ENCODE measurements at regions not wholly inside any gene's neighbourhood (a gene's known extent, or its start where the extent isn't known, plus 50 kb on each side); places are given as distances from the start of the nearest gene placed in this dataset.

- TF ChIP-seq CTCF (conservative IDR thresholded peaks at IDR 0.05; ENCODE audit: low read depth, low read length), result no peak
- no peak for TF ChIP-seq EZH2 (IDR thresholded peaks at IDR 0.05; ENCODE audit: borderline replicate concordance, low read depth, low read length, poor library complexity, severe bottlenecking)
These were observed 263.9 kb upstream of the TRPC7 start for GRCh38 chr5:136629125-136629792.

Measured in A673 (cell line).